SH-SY5Y (cell line): ENCODE measurements at regions not wholly inside any gene's neighbourhood (a gene's known extent, or its start where the extent isn't known, plus 50 kb on each side); places are given as distances from the start of the nearest gene placed in this dataset.

ENCODE experiments used
- GATA2 ChIP-seq: IDR thresholded peaks from 2 replicates; pipeline ENCODE4 v1.6.1; 2011; ENCODE audit warnings: mild to moderate bottlenecking, low read depth, low read length
- GATA3 ChIP-seq: IDR thresholded peaks from 2 replicates; pipeline ENCODE4 v1.6.1; 2011; ENCODE audit warnings: low read depth, mild to moderate bottlenecking, low read length, moderate library complexity

DNA sequence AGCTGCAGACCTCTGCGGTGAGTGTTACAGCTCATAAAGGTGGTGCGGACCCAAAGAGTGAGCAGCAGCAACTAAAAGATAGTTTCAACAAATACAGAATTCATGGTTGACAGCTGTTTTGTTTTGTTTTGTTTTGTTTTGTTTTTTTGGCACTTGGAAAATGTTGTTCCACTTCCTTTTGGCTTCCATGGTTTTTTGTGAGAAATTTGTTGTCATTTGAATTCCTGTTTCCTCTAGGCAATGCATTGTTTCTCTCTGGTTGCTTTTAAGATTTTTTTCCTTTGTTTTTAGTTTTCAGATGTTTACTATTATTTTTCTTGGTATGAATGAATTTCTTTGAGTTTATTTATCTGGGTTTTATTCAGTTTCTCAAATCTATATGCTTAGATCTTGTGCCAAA lies 229.4 kb downstream of the MID1IP1 start:
- no peak for TF ChIP-seq GATA3
- no peak for TF ChIP-seq GATA2
